K562 (cell line): ENCODE measurements at regions not wholly inside any gene's neighbourhood (a gene's known extent, or its start where the extent isn't known, plus 50 kb on each side); places are given as distances from the start of the nearest gene placed in this dataset.
A peak's percentile ranks its signal among the peaks of the same experiment; 100 is the strongest.

ENCODE experiments used
- ATAC-seq: fragments of 200-7000 bp; cut with Tn5 transposase; 3 replicates; pipeline ENCODE4 v1.9.1; 2020; ENCODE audit warnings: moderate library complexity
- BruUV-seq: library from RNA; stranded (reverse); fragments of 400-500 nt; replicated peaks from 2 replicates; lab custom pipeline; 2021; lab: Mats Ljungman, UMichigan
- CTCF ChIA-PET: fragments of 300-600 bp; formaldehyde crosslinking; extraction: SDS; loops from one replicate; lab custom pipeline; 2021; ENCODE audit warnings: low intra/inter-chr PET ratio; lab: Yijun Ruan, JAX
- POLR2A ChIA-PET: fragments of 300-600, 350-650 bp; sonication (Branson Sonifier 250); formaldehyde crosslinking; extraction: SDS; loops from one replicate; lab custom pipeline; 2021; ENCODE audit warnings: antibody characterized with exemption, inconsistent platforms; lab: Yijun Ruan, JAX
- DNase-seq, 4 experiments: peaks; one replicate each; pipeline versions ENCODE4 v3.0.0 to v3.0.0-alpha.2; 2011 to 2018; ENCODE audit warnings: low spot score in 3 of 4, mixed read lengths in 3 of 4; ENCODE audit errors: extremely low read depth in 1 of 4
- FAIRE-seq: peaks from 2 replicates; lab custom pipeline; 2011; peaks lifted over from hg19 to GRCh38; lab: Jason Lieb, UNC
- H2AFZ ChIP-seq: 2 replicates; pipeline ENCODE4 v1.6.0; 2011; ENCODE audit warnings: low read depth, low read length, control low read depth, inconsistent platforms
- H3K27ac ChIP-seq: fragments of 200-600 bp; 3 replicates; pipeline ENCODE4 v1.8.0; 2011; ENCODE audit warnings: low read depth, mild to moderate bottlenecking, control low read depth, inconsistent platforms, low read length, moderate library complexity, mixed read lengths; ENCODE audit errors: extremely low read depth
- H3K27me3 ChIP-seq, 2 experiments: fragments of 300-600 bp in 1 of 2; 2 replicates in 1 of 2; 3 replicates in 1 of 2; pipeline versions ENCODE4 v1.6.0 to v1.8.0; 2011; ENCODE audit warnings: inconsistent platforms in 2 of 2, low read length in 2 of 2, mild to moderate bottlenecking in 1 of 2, mixed read lengths in 1 of 2, moderate library complexity in 1 of 2; ENCODE audit not compliant: control insufficient read depth in 2 of 2, insufficient read depth in 2 of 2
- H3K36me3 ChIP-seq: fragments of 300-600 bp; 3 replicates; pipeline ENCODE4 v1.8.0; 2011; ENCODE audit warnings: mild to moderate bottlenecking, low read length, inconsistent platforms; ENCODE audit not compliant: control insufficient read depth, insufficient read depth
- H3K4me1 ChIP-seq, 2 experiments: fragments of 200-600 bp in 1 of 2; replicated peaks in 1 of 2; 2 replicates in 1 of 2; 3 replicates in 1 of 2; pipeline versions ENCODE4 v1.5.1 to v1.8.0; 2011; ENCODE audit warnings: inconsistent platforms in 2 of 2, low read length in 2 of 2, mild to moderate bottlenecking in 1 of 2, mixed read lengths in 1 of 2, moderate library complexity in 1 of 2; ENCODE audit not compliant: control insufficient read depth in 2 of 2, insufficient read depth in 2 of 2
- H3K4me2 ChIP-seq: 2 replicates; pipeline ENCODE4 v1.6.1; 2011; ENCODE audit warnings: low read length, control low read depth, inconsistent platforms, mixed read lengths; ENCODE audit not compliant: insufficient read depth
- H3K4me3 ChIP-seq: fragments of 200-600 bp; sonication (generic), shearing (Covaris generic); 2 replicates; pipeline ENCODE4 v1.5.1; 2016; ENCODE audit warnings: control low read depth, inconsistent platforms
- H3K79me2 ChIP-seq: fragments of 200-600 bp; 3 replicates; pipeline ENCODE4 v1.8.0; 2011; ENCODE audit warnings: low read length, inconsistent platforms; ENCODE audit not compliant: control insufficient read depth, insufficient read depth
- H3K9ac ChIP-seq, 2 experiments: 2 replicates each; pipeline versions ENCODE4 v1.6.0 to v1.6.1; 2011; ENCODE audit warnings: low read depth in 2 of 2, low read length in 2 of 2, control low read depth in 1 of 2, inconsistent platforms in 1 of 2, mild to moderate bottlenecking in 1 of 2, mixed read lengths in 1 of 2; ENCODE audit not compliant: insufficient read depth in 1 of 2
- H3K9me1 ChIP-seq: one replicate; pipeline ENCODE4 v1.6.0; 2011; ENCODE audit warnings: inconsistent platforms, mild to moderate bottlenecking, low read length, moderate library complexity; ENCODE audit not compliant: control insufficient read depth, insufficient read depth
- H3K9me3 ChIP-seq: replicated peaks from 2 replicates; pipeline ENCODE4 v1.5.1; 2011; ENCODE audit warnings: low read depth, low read length, inconsistent platforms; ENCODE audit not compliant: control insufficient read depth, insufficient read depth
- H4K20me1 ChIP-seq: replicated peaks from 2 replicates; pipeline ENCODE4 v1.6.1; 2011; ENCODE audit warnings: low read length, inconsistent platforms, mixed read lengths; ENCODE audit not compliant: control insufficient read depth, insufficient read depth
- ARID1B ChIP-seq: fragments of 450-650 bp; IDR thresholded peaks from 2 replicates; pipeline ENCODE4 v1.6.1; 2016; ENCODE audit warnings: antibody characterized with exemption, mild to moderate bottlenecking, inconsistent platforms
- COPS2 ChIP-seq: fragments of 450-650 bp; conservative IDR thresholded peaks from 2 replicates; pipeline ENCODE4 v1.6.1; 2016; ENCODE audit warnings: mild to moderate bottlenecking, moderate library complexity
- EHMT2 ChIP-seq: fragments of 450-650 bp; IDR thresholded peaks from 2 replicates; pipeline ENCODE4 v1.6.1; 2018; ENCODE audit warnings: antibody characterized with exemption
- JUND ChIP-seq, 2 experiments: IDR thresholded peaks; 2 replicates in 1 of 2; 3 replicates in 1 of 2; pipeline ENCODE4 v1.6.1; 2011; ENCODE audit warnings: borderline replicate concordance in 2 of 2, low read depth in 2 of 2, low read length in 2 of 2, improper control_type of control experiment in 1 of 2, missing biosample characterization in 1 of 2, missing genetic modification characterization in 1 of 2, missing genetic modification reagents in 1 of 2
- NFRKB ChIP-seq: fragments of 450-650 bp; IDR thresholded peaks from 2 replicates; pipeline ENCODE4 v1.6.1; 2016; ENCODE audit warnings: low read depth
- ZNF174 ChIP-seq: fragments of 250-450 bp; sonication (Bioruptor Pico); IDR thresholded peaks from 2 replicates; pipeline ENCODE4 v1.4.0; 2020; ENCODE audit warnings: mild to moderate bottlenecking
- WGBS: fragments of 100-300 bp; shearing (Covaris generic); methylation state at CpG from one replicate; pipeline ENCODE4 v1.1.6; 2016; ENCODE audit warnings: low coverage, mixed read lengths; ENCODE audit not compliant: insufficient coverage; ENCODE audit errors: missing lambda C conversion rate; 5-methylcytosine and 5-hydroxymethylcytosine counted together
- in situ Hi-C: fragments of 300-500 bp; cut with MboI; formaldehyde crosslinking; loops from 4 replicates; pipeline ENCODE4 v1.15.0; 2018; ENCODE audit warnings: inconsistent platforms, mixed read lengths
- intact Hi-C: fragments of 100-400 bp; cut with micrococcal nuclease; formaldehyde crosslinking; loops from 2 replicates; pipeline ENCODE4 v1.14.2; 2022
- TF ChIP-seq, protein P1 (sequence below): fragments of 450-650 bp; IDR thresholded peaks from 2 replicates; pipeline ENCODE4 v1.6.1; 2016; ENCODE audit warnings: mild to moderate bottlenecking

DNA sequence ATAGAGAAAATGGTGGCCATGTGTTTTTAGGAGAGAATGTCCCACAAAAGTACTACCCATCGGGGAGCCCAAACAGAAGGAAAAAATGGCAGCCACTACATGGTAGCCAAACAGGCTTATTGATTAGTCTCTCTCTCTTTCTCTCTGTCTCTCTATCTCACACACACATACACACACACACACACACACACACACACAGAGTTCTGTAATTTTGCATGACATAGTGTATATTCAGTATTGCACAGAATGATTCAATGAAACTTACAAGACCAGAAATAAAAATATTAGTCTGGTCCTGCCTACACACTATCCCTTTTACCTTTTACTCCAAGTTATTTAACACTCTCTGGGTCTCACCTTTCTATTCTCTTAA, 124.8 kb upstream of the SLC39A10 start:
- intact Hi-C loops (loop anchor here (10.0 kb wide), 1 partner anchor 533 kb away; the partner anchor contains the start of gene DNAH7), in situ Hi-C loops (no loop called here)
- Histone ChIP-seq H3K9ac (peak overlapping the region in 1 of 2 experiments; percentile 52; a peak in 1 of 4 replicates), H3K27me3 (no peaks in the 10 kb centered on the region), H4K20me1 (no peaks in the 10 kb centered on the region), H3K27ac (peak overlapping the region; percentile 76), H2AFZ (peak overlapping the region; percentile 89), H3K36me3 (no peaks in the 10 kb centered on the region), H3K4me2 (peak overlapping the region; percentile 57), H3K79me2 (no peaks in the 10 kb centered on the region), H3K4me3 (no peak overlapping the region), H3K9me1 (no peaks in the 10 kb centered on the region), H3K9me3 (no peaks in the 10 kb centered on the region), H3K4me1 (peaks cover 7 to 53% of the 10 kb centered on the region in 2 experiments)
- ChIA-PET POLR2A (no interaction called here), CTCF (no interaction called here)
- no peak for TF ChIP-seq COPS2
- 0 out of 2 replicates have a peak, but pooled peaks have one; percentile 63 for TF ChIP-seq NFRKB
- TF ChIP-seq EHMT2, result peak; percentile 48; the same call in 1 of the 2 replicates
- no peak for TF ChIP-seq JUND (IDR thresholded peaks at IDR 0.05; ENCODE audit: borderline replicate concordance, low read depth, low read length)
- TF ChIP-seq JUND (tag; IDR thresholded peaks at IDR 0.05; ENCODE audit: borderline replicate concordance, low read depth, low read length), result no peak
- TF ChIP-seq ARID1B, result no peak
- TF ChIP-seq, protein P1, sequence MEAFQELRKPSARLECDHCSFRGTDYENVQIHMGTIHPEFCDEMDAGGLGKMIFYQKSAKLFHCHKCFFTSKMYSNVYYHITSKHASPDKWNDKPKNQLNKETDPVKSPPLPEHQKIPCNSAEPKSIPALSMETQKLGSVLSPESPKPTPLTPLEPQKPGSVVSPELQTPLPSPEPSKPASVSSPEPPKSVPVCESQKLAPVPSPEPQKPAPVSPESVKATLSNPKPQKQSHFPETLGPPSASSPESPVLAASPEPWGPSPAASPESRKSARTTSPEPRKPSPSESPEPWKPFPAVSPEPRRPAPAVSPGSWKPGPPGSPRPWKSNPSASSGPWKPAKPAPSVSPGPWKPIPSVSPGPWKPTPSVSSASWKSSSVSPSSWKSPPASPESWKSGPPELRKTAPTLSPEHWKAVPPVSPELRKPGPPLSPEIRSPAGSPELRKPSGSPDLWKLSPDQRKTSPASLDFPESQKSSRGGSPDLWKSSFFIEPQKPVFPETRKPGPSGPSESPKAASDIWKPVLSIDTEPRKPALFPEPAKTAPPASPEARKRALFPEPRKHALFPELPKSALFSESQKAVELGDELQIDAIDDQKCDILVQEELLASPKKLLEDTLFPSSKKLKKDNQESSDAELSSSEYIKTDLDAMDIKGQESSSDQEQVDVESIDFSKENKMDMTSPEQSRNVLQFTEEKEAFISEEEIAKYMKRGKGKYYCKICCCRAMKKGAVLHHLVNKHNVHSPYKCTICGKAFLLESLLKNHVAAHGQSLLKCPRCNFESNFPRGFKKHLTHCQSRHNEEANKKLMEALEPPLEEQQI, result peak; percentile 14; the same call in 1 of the 2 replicates
- TF ChIP-seq ZNF174 (CRISPR knock-in tag), result no peak
- FAIRE-seq (no peak), DNase-seq (no peak), ATAC-seq (no peak)
- WGBS, result 38% methylated on average over 1 of the region's 1 CpG
- BruUV-seq, result no TSS peak
